Caco-2 (cell line): ENCODE measurements at regions not wholly inside any gene's neighbourhood (a gene's known extent, or its start where the extent isn't known, plus 50 kb on each side); places are given as distances from the start of the nearest gene placed in this dataset.

Source experiments
- BruUV-seq: library from RNA; stranded (reverse); fragments of 400-500 nt; replicated peaks from 2 replicates; lab custom pipeline; 2021; lab: Mats Ljungman, UMichigan
- CTCF ChIA-PET: fragments of 300-600 bp; sonication (Branson Sonifier 250); formaldehyde crosslinking; loops from one replicate; lab custom pipeline; 2022; ENCODE audit warnings: antibody characterized with exemption; lab: Charles Lee
- POLR2A ChIA-PET: fragments of 300-600 bp; sonication (Branson Sonifier 250); formaldehyde crosslinking; loops from one replicate; lab custom pipeline; 2022; ENCODE audit warnings: antibody characterized with exemption; lab: Charles Lee
- DNase-seq, 2 experiments: peaks; one replicate each; pipeline versions ENCODE4 v3.0.0 to v3.0.0-alpha.2; 2020 to 2022
- H3K27me3 ChIP-seq: replicated peaks from 2 replicates; pipeline ENCODE4 v1.6.0; 2011; ENCODE audit warnings: low read length; ENCODE audit not compliant: control insufficient read depth, insufficient read depth
- H3K36me3 ChIP-seq: 2 replicates; pipeline ENCODE4 v1.5.1; 2011; ENCODE audit warnings: low read length; ENCODE audit not compliant: control insufficient read depth, insufficient read depth
- H3K4me1 ChIP-seq: fragments of 250-450 bp; sonication (Bioruptor Pico); 2 replicates; pipeline ENCODE4 v1.5.1; 2020; ENCODE audit warnings: mild to moderate bottlenecking
- H3K4me3 ChIP-seq: 2 replicates; pipeline ENCODE4 v1.5.1; 2011; ENCODE audit warnings: low read depth, mild to moderate bottlenecking, control low read depth, low read length
- H3K9me3 ChIP-seq: fragments of 250-450 bp; sonication (Bioruptor Pico); 2 replicates; pipeline ENCODE4 v1.5.1; 2020; ENCODE audit warnings: mild to moderate bottlenecking, moderate library complexity
- H3K27ac Mint-ChIP-seq: one replicate; pipeline ENCODE4 v1.8.0; 2022; ENCODE audit warnings: mixed read lengths; ENCODE audit not compliant: unreplicated experiment
- H3K27me3 Mint-ChIP-seq: one replicate; pipeline ENCODE4 v1.8.0; 2022; ENCODE audit warnings: mixed read lengths; ENCODE audit not compliant: insufficient read depth, unreplicated experiment
- H3K36me3 Mint-ChIP-seq: one replicate; pipeline ENCODE4 v1.8.0; 2022; ENCODE audit warnings: mild to moderate bottlenecking, mixed read lengths; ENCODE audit not compliant: insufficient read depth, unreplicated experiment
- H3K4me1 Mint-ChIP-seq: one replicate; pipeline ENCODE4 v1.8.0; 2022; ENCODE audit warnings: low read depth, mixed read lengths; ENCODE audit not compliant: unreplicated experiment
- H3K4me3 Mint-ChIP-seq: one replicate; pipeline ENCODE4 v1.8.0; 2022; ENCODE audit warnings: mild to moderate bottlenecking, moderate library complexity, mixed read lengths; ENCODE audit not compliant: unreplicated experiment
- H3K9me3 Mint-ChIP-seq: one replicate; pipeline ENCODE4 v1.8.0; 2022; ENCODE audit warnings: mixed read lengths; ENCODE audit not compliant: unreplicated experiment
- CTCF ChIP-seq, 2 experiments: fragments of 200-600 bp in 1 of 2; IDR thresholded peaks; 1 replicate in 1 of 2; 2 replicates in 1 of 2; pipeline versions ENCODE4 v1.5.1 to v1.8.0; 2011 to 2022; ENCODE audit warnings: antibody characterized with exemption in 1 of 2, control low read depth in 1 of 2, inconsistent platforms in 1 of 2, low read depth in 1 of 2, low read length in 1 of 2, mild to moderate bottlenecking in 1 of 2, moderate library complexity in 1 of 2; ENCODE audit not compliant: insufficient read depth in 1 of 2, severe bottlenecking in 1 of 2, unreplicated experiment in 1 of 2
- intact Hi-C: fragments of 100-400 bp; cut with micrococcal nuclease; formaldehyde crosslinking; loops from one replicate; pipeline ENCODE4 v1.10.0; 2022; ENCODE audit not compliant: unreplicated experiment

- Mint-ChIP-seq H3K27me3 (peaks cover under 1% of the 10 kb centered on the region), H3K4me1 (no peaks in the 10 kb centered on the region), H3K36me3 (no peaks in the 10 kb centered on the region), H3K27ac (no peak overlapping the region), H3K4me3 (no peak overlapping the region), H3K9me3 (no peaks in the 10 kb centered on the region)
- no peak for TF ChIP-seq CTCF (IDR thresholded peaks at IDR 0.05; ENCODE audit: insufficient read depth in 1 of 2, low read depth in 1 of 2, low read length in 1 of 2, severe bottlenecking in 1 of 2, unreplicated experiment in 1 of 2)
- no peak for DNase-seq
- Histone ChIP-seq H3K4me3 (no peak overlapping the region), H3K27me3 (no peaks in the 10 kb centered on the region), H3K4me1 (no peaks in the 10 kb centered on the region), H3K9me3 (no peaks in the 10 kb centered on the region), H3K36me3 (no peaks in the 10 kb centered on the region)
- intact Hi-C loops, result no loop called here
- ChIA-PET POLR2A (no interaction called here), CTCF (no interaction called here)
- no TSS peak for BruUV-seq
Observed at GRCh38 chr5:121426153-121426552, 425.5 kb upstream of the FTMT start.

- no peak overlapping the region for H3K4me3 ChIP-seq
- no peak for TF ChIP-seq CTCF (IDR thresholded peaks at IDR 0.05; ENCODE audit: insufficient read depth in 1 of 2, low read depth in 1 of 2, low read length in 1 of 2, severe bottlenecking in 1 of 2, unreplicated experiment in 1 of 2)
- Mint-ChIP-seq H3K9me3 (no peaks in the 10 kb centered on the region), H3K27ac (no peak overlapping the region), H3K36me3 (no peaks in the 10 kb centered on the region), H3K27me3 (peaks cover 2% of the 10 kb centered on the region), H3K4me1 (no peaks in the 10 kb centered on the region), H3K4me3 (no peak overlapping the region)
- DNase-seq, result no peak
- ChIA-PET CTCF (no interaction called here), POLR2A (no interaction called here)
- intact Hi-C loops, result no loop called here
- H3K36me3 ChIP-seq, result no peaks in the 10 kb centered on the region
- H3K9me3 ChIP-seq, result no peaks in the 10 kb centered on the region
- BruUV-seq, result no TSS peak
- H3K4me1 ChIP-seq, result no peaks in the 10 kb centered on the region
- no peaks in the 10 kb centered on the region for H3K27me3 ChIP-seq
Observed at GRCh38 chr5:121429761-121430160, 421.9 kb upstream of the FTMT start.

GRCh38 chr5:121430538-121430937 is 421.1 kb upstream of the FTMT start:
- Histone ChIP-seq H3K9me3 (no peaks in the 10 kb centered on the region), H3K27me3 (no peaks in the 10 kb centered on the region), H3K4me3 (no peak overlapping the region), H3K36me3 (no peaks in the 10 kb centered on the region), H3K4me1 (no peaks in the 10 kb centered on the region)
- Mint-ChIP-seq H3K27ac (no peak overlapping the region), H3K36me3 (no peaks in the 10 kb centered on the region), H3K4me1 (no peaks in the 10 kb centered on the region), H3K4me3 (no peak overlapping the region), H3K9me3 (no peaks in the 10 kb centered on the region), H3K27me3 (peaks cover 2% of the 10 kb centered on the region)
- CTCF ChIA-PET, result no interaction called here
- POLR2A ChIA-PET, result no interaction called here
- no peak for TF ChIP-seq CTCF (IDR thresholded peaks at IDR 0.05; ENCODE audit: insufficient read depth in 1 of 2, low read depth in 1 of 2, low read length in 1 of 2, severe bottlenecking in 1 of 2, unreplicated experiment in 1 of 2)
- no peak for DNase-seq
- no TSS peak for BruUV-seq
- intact Hi-C loops, result no loop called here
